SHP77 (cell line): ENCODE measurements at regions not wholly inside any gene's neighbourhood (a gene's known extent, or its start where the extent isn't known, plus 50 kb on each side); places are given as distances from the start of the nearest gene placed in this dataset.

Source experiments
- DNase-seq, 2 experiments: peaks; one replicate each; lab custom pipeline; 2025; lab: John Stamatoyannopoulos, UW

GRCh38 chr6:19325335-19325789 is 511.8 kb upstream of the ID4 start:
- no peak for DNase-seq

GRCh38 chr6:19327241-19327640 is 509.9 kb upstream of the ID4 start:
- DNase-seq: no peak

GRCh38 chr6:19327661-19328060 is 509.5 kb upstream of the ID4 start:
- DNase-seq: no peak

GRCh38 chr6:19329078-19329477 is 508.1 kb upstream of the ID4 start:
- DNase-seq: no peak

- no peak for DNase-seq
These were observed 506.1 kb upstream of the ID4 start for GRCh38 chr6:19331089-19331488.

- no peak for DNase-seq
These were observed 504.2 kb upstream of the ID4 start for GRCh38 chr6:19332806-19333460.

GRCh38 chr6:19333936-19334335 is 503.2 kb upstream of the ID4 start:
- DNase-seq: no peak

GRCh38 chr6:19336579-19336978 is 500.6 kb upstream of the ID4 start:
- no peak for DNase-seq

GRCh38 chr6:19337101-19337500 is 500.1 kb upstream of the ID4 start:
- no peak for DNase-seq

GRCh38 chr6:19342616-19343015 is 494.6 kb upstream of the ID4 start:
- no peak for DNase-seq

- no peak for DNase-seq
These were observed 487.7 kb upstream of the ID4 start for GRCh38 chr6:19349429-19349828.

- DNase-seq: no peak
These were observed 483.0 kb upstream of the ID4 start for GRCh38 chr6:19354181-19354580.

GRCh38 chr6:19356692-19357091 is 480.5 kb upstream of the ID4 start:
- DNase-seq: no peak

GRCh38 chr6:19362396-19362795 is 474.8 kb upstream of the ID4 start:
- no peak for DNase-seq

- DNase-seq: no peak
These were observed 468.7 kb upstream of the ID4 start for GRCh38 chr6:19368511-19368910.

GRCh38 chr6:19369785-19370184 is 467.4 kb upstream of the ID4 start:
- no peak for DNase-seq

GRCh38 chr6:19370831-19371230 is 466.3 kb upstream of the ID4 start:
- DNase-seq: no peak

- DNase-seq: no peak
These were observed 461.6 kb upstream of the ID4 start for GRCh38 chr6:19375613-19376012.

- no peak for DNase-seq
These were observed 459.4 kb upstream of the ID4 start for GRCh38 chr6:19377722-19378121.

- no peak for DNase-seq
These were observed 456.9 kb upstream of the ID4 start for GRCh38 chr6:19380293-19380692.

- DNase-seq: no peak
These were observed 454.5 kb upstream of the ID4 start for GRCh38 chr6:19382676-19383075.

- no peak for DNase-seq
These were observed 445.2 kb upstream of the ID4 start for GRCh38 chr6:19391926-19392325.

GRCh38 chr6:19394051-19394450 is 443.1 kb upstream of the ID4 start:
- DNase-seq: no peak

GRCh38 chr6:19394687-19395086 is 442.5 kb upstream of the ID4 start:
- no peak for DNase-seq

- no peak for DNase-seq
These were observed 441.9 kb upstream of the ID4 start for GRCh38 chr6:19395316-19395715.
